ENCODE measurements at regions not wholly inside any gene's neighbourhood (a gene's known extent, or its start where the extent isn't known, plus 50 kb on each side); places are given as distances from the start of the nearest gene placed in this dataset.

GRCh38 chr7:17083392-17084165 is 201.8 kb upstream of the AGR3 start:
- no peak for TF ChIP-seq CTCF (IDR thresholded peaks at IDR 0.05; ENCODE audit: unreplicated experiment)
- intact Hi-C loops (cut with micrococcal nuclease), result no loop called here
- no peak overlapping the region for H3K4me3 Mint-ChIP-seq (ENCODE audit: unreplicated experiment)
- ChIA-PET POLR2A (interaction anchor here (0.6 kb wide), 1 partner anchor 104 kb away, joined by 3 read pairs; no protein-coding TSS in a partner anchor), CTCF (no interaction called here)
- no peak for DNase-seq (ENCODE audit: unreplicated experiment)
- peaks cover 9% of the 10 kb centered on the region for H3K9me3 Mint-ChIP-seq (ENCODE audit: unreplicated experiment)
- H3K4me1 Mint-ChIP-seq (ENCODE audit: insufficient read depth, unreplicated experiment), result no peaks in the 10 kb centered on the region
- BruUV-seq (replicated peaks), result no TSS peak
- no peaks in the 10 kb centered on the region for H3K27me3 Mint-ChIP-seq (ENCODE audit: insufficient read depth, unreplicated experiment)
- no peaks in the 10 kb centered on the region for H3K36me3 Mint-ChIP-seq (ENCODE audit: insufficient read depth, unreplicated experiment)
- H3K27ac Mint-ChIP-seq (ENCODE audit: low read depth, unreplicated experiment), result no peak overlapping the region

- Mint-ChIP-seq H3K27me3 (ENCODE audit: insufficient read depth, unreplicated experiment) (no peaks in the 10 kb centered on the region), H3K9me3 (ENCODE audit: unreplicated experiment) (peaks cover 9% of the 10 kb centered on the region), H3K4me3 (ENCODE audit: unreplicated experiment) (no peak overlapping the region), H3K36me3 (ENCODE audit: insufficient read depth, unreplicated experiment) (no peaks in the 10 kb centered on the region), H3K4me1 (ENCODE audit: insufficient read depth, unreplicated experiment) (no peaks in the 10 kb centered on the region), H3K27ac (ENCODE audit: low read depth, unreplicated experiment) (no peak overlapping the region)
- intact Hi-C loops (cut with micrococcal nuclease), result no loop called here
- BruUV-seq (replicated peaks), result no TSS peak
- no peak for DNase-seq (ENCODE audit: unreplicated experiment)
- POLR2A ChIA-PET, result interaction anchor here (0.6 kb wide), 1 partner anchor 103 kb away, joined by 3 read pairs; no protein-coding TSS in a partner anchor
- CTCF ChIA-PET, result interaction anchor here (0.7 kb wide), 1 partner anchor 11 kb away, joined by 3 read pairs; no protein-coding TSS in a partner anchor
- TF ChIP-seq CTCF (IDR thresholded peaks at IDR 0.05; ENCODE audit: unreplicated experiment), result no peak
Observed at GRCh38 chr7:17084166-17084475, 202.3 kb upstream of the AGR3 start.

GRCh38 chr7:17085186-17085585 is 203.4 kb upstream of the AGR3 start:
- Mint-ChIP-seq H3K36me3 (ENCODE audit: insufficient read depth, unreplicated experiment) (no peaks in the 10 kb centered on the region), H3K4me1 (ENCODE audit: insufficient read depth, unreplicated experiment) (no peaks in the 10 kb centered on the region), H3K4me3 (ENCODE audit: unreplicated experiment) (no peak overlapping the region), H3K27me3 (ENCODE audit: insufficient read depth, unreplicated experiment) (no peaks in the 10 kb centered on the region), H3K9me3 (ENCODE audit: unreplicated experiment) (peaks cover 9% of the 10 kb centered on the region), H3K27ac (ENCODE audit: low read depth, unreplicated experiment) (no peak overlapping the region)
- ChIA-PET CTCF (interaction anchor here (0.6 to 0.7 kb wide), 2 partner anchors 261 to 676 kb away, joined by 5 to 6 read pairs; no protein-coding TSS in a partner anchor), POLR2A (no interaction called here)
- intact Hi-C loops (cut with micrococcal nuclease), result no loop called here
- no TSS peak for BruUV-seq (replicated peaks)
- no peak for DNase-seq (ENCODE audit: unreplicated experiment)
- no peak for TF ChIP-seq CTCF (IDR thresholded peaks at IDR 0.05; ENCODE audit: unreplicated experiment)

GRCh38 chr7:17086403-17086802 is 204.6 kb upstream of the AGR3 start:
- Mint-ChIP-seq H3K4me1 (ENCODE audit: insufficient read depth, unreplicated experiment) (peaks cover 9% of the 10 kb centered on the region), H3K36me3 (ENCODE audit: insufficient read depth, unreplicated experiment) (no peaks in the 10 kb centered on the region), H3K27me3 (ENCODE audit: insufficient read depth, unreplicated experiment) (no peaks in the 10 kb centered on the region), H3K4me3 (ENCODE audit: unreplicated experiment) (no peak overlapping the region), H3K9me3 (ENCODE audit: unreplicated experiment) (peaks cover 9% of the 10 kb centered on the region), H3K27ac (ENCODE audit: low read depth, unreplicated experiment) (no peak overlapping the region)
- ChIA-PET POLR2A (no interaction called here), CTCF (no interaction called here)
- intact Hi-C loops (cut with micrococcal nuclease), result no loop called here
- DNase-seq (ENCODE audit: unreplicated experiment), result no peak
- TF ChIP-seq CTCF (IDR thresholded peaks at IDR 0.05; ENCODE audit: unreplicated experiment), result no peak
- BruUV-seq (replicated peaks), result no TSS peak
